ENCODE measurements at regions not wholly inside any gene's neighbourhood (a gene's known extent, or its start where the extent isn't known, plus 50 kb on each side); places are given as distances from the start of the nearest gene placed in this dataset.
"Not testable (repeated sequence)": the region's sequence is repeated elsewhere in the genome, so short reads cannot be mapped to it uniquely, and the experiment has no call there.

GRCh38 chr5:113723021-113723420 is 209.5 kb downstream of the YTHDC2 start:
- no peak for DNase-seq

DNA sequence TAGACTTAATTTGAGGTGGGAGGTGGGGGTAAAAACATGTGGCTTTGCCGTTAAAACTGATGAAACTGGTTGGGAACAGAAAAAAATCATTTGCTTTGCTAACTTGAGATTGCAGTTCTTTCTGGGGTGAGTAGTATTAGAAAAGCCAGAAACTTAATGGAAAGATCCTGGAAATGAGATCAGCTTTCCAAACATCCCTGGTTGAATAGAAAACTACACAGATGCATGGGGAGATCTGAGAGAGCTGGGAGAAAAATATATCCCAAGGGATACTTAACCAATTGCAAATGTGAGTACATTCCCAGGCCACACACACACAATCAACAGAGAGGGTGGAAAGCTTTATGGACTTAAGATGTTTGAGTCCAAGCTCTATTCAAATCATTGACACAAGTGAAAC is 222.3 kb downstream of the YTHDC2 start:
- DNase-seq, result no peak

- DNase-seq, result no peak
Measured at GRCh38 chr5:113742176-113742575, 228.7 kb downstream of the YTHDC2 start.

GRCh38 chr5:113742639-113743038 is 229.1 kb downstream of the YTHDC2 start:
- no peak for DNase-seq

- DNase-seq, result no peak
Measured at GRCh38 chr5:113748403-113748802, 234.9 kb downstream of the YTHDC2 start.

- DNase-seq, result no peak
Measured at GRCh38 chr5:113749334-113749733, 235.8 kb downstream of the YTHDC2 start.

- DNase-seq, result not testable (repeated sequence)
Measured at GRCh38 chr5:113753182-113753581, 239.7 kb downstream of the YTHDC2 start.

DNA sequence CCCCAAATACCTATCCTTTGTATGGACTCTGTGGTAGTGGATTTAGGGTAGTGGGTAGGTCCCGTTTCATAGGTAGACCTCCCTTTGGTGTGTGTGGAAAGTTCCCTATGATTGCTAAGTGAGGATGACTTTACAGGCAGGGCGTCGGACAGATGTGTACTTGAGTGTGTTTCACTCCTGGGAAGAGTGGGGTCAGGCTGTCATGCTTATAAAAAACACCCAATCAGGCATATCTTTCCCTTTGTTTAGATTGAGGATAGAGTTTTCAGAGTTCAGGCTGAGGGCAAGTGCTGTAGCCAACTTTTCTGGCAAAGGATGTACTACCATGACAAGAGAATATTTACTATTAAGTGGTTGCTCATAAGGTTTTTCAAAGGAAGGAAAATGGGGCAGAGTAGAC is 242.0 kb downstream of the YTHDC2 start:
- no peak for DNase-seq

DNA sequence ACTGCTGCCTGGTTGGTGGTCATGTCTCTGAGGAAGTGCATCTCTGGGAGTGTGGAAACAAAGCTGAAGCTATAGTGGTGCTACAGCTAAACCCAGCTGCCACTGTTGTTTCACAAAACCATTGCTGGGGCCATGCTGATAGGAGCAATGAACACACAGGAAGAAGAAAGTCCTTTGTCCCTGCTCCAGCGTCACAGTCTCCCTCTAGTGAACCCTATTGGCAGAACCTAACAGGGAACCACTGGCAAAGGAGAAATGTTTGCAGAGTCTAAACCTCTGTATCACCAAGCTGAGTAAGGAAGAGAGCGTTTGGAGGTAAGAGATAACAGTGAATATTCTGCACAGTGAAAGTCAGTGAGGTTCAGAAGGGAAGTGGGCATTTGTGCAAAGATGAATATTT is 244.0 kb downstream of the YTHDC2 start:
- DNase-seq, result no peak

- no peak for DNase-seq
Measured at GRCh38 chr5:113759505-113759904, 246.0 kb downstream of the YTHDC2 start.

GRCh38 chr5:113760486-113760885 is 247.0 kb downstream of the YTHDC2 start:
- no peak for DNase-seq

DNA sequence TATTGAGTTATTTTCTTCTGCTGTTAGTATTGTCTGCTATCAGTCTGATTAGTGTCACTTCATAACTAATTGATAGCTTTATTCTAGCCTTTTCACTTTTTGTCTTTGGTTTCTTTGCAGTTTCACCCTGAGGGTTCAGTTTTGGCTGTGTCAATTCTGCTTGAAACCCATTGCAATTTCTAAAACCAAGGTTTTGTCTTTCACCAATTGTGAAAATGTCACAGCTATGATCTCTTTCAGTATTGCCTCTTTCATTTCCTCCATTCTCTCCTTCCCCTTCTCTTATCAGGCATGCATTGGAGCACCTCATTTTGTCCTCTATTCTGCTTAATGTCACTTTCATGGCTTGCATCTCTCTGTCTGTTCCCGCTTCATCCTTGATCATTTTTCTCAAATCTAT is 248.1 kb downstream of the YTHDC2 start:
- no peak for DNase-seq

DNA sequence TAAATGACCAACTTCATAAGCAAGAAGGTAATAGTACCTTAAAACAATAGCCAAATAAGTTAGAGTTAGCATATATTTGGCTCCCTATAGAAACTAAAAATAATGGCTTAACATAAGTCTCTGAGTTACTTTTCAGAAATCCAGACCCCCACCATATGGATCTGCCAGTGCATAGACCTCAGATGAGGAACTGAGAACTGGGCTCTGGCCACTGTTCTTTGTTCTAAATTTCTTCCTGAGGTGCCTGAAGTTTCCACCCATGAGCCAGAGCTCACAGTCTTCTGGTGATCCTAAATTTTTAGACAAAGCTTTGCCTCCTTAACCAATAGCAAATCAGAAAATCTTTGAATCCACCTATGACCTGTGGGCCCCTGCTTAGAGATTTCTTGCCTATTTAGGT is 250.9 kb downstream of the YTHDC2 start:
- no peak for DNase-seq

- not testable (repeated sequence) for DNase-seq
Measured at GRCh38 chr5:113766827-113767226, 253.3 kb downstream of the YTHDC2 start.

- no peak for DNase-seq
Measured at GRCh38 chr5:113770648-113771047, 257.2 kb downstream of the YTHDC2 start.

DNA sequence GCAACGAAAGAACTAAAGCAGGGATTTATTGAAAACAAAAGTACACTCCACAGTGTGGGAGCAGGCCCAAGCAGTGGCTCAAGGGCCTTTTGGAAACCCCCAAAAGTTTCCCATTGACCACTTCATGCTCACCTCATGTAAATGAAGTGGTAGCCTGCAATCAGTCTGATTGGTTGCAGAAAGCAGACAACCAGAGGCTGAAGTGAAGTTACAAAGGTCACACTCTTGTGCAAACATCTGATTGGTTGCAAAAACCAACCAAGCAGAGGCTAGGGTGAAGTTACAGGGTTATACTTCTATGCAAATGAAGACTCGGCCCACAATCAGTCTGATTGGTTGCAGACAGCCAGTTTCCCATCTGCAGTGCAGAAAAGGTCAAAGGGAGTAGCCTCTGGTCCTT is 258.0 kb downstream of the YTHDC2 start:
- DNase-seq, result no peak

DNA sequence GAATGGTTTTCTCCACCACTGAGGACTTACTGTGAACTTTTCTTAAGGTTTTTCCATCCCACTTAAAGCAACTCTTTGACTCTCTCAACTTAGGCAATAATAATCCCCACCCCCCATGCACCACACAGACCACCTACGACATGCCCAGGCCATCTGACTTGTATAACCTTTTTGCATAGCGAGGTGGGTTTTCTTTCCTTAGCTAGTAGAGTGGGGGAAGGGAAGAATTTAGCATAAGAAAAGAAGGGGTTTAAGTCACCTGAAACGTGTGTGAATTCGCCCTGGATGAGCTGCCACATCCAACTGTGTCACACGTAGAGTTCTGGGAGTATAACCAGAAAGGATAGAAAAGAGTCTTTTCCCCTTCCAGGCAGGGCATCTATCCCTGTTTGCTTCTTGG is 262.7 kb downstream of the YTHDC2 start:
- DNase-seq, result no peak

DNA sequence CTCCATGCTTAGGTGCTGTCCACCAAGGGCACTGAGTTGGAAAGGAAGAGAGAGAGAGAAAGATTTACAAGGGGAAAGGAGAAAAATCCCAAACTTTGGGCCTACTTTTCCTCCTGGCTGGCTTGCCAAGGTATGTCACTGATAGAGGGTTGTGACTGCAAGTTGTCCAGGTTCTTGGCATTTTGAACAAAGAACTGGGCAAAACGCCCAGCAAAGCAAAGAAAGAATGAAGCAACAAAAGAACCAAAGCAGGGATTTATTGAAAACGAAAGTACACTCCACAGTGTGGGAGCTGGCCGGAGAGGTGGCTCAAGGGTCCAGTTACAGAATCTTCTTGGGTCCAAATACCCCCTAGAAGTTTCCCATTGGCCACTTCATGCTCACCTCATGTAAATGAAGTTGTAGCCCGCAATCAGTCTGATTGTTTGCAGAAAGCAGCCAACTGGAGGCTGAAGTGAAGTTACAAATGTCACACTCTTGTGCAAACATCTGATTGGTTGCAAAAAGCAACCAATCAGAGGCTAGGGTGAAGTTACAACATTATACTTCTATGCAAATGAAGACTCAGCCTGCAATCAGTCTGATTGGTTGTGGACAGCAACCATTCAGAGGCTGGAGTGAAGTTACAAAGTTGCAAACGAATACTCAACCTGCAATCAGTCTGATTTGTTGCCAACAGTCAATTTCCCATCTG is 263.5 kb downstream of the YTHDC2 start:
- no peak for DNase-seq

DNA sequence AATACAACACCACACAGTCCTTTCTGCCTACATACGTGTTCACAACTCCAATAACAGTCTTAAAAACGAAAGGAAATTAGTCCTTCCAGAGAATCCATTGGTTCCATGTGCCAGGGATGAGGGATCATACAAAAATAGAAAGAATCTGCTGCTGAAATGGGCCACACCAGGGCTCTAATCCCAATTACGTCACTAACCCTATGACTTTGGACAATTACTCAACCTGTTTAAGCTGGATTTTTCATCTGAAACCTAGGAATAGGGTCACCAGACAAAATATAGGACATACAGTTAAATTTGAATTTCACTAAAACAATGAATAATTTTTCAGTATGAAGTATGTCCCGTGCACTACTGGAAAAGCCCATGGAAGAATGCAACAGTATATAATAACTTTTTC is 264.7 kb downstream of the YTHDC2 start:
- no peak for DNase-seq

DNA sequence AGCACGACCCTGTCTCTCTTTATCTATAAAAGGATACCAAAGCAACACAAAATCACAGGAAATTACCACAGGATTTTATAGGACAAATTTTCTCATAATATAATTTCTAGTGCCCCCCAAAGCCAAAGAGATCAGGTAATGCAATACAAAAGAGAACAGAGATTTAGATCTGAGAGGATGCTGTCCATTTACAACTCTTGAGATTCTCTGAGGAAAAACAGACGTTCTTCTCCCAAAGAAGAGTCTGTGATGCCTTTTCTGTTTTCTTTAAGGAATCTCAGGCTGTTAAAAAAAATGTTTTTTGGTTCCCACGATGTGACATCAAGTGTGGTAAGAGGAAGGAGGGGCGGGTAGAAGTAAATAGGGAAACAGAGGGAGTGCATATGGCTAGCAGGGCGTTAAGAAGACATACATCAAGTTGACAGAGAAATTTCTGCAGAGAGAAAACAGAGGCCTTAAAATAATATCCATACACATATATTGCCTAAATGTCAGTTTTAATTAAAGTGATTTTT is 274.7 kb downstream of the YTHDC2 start:
- DNase-seq, result no peak

DNA sequence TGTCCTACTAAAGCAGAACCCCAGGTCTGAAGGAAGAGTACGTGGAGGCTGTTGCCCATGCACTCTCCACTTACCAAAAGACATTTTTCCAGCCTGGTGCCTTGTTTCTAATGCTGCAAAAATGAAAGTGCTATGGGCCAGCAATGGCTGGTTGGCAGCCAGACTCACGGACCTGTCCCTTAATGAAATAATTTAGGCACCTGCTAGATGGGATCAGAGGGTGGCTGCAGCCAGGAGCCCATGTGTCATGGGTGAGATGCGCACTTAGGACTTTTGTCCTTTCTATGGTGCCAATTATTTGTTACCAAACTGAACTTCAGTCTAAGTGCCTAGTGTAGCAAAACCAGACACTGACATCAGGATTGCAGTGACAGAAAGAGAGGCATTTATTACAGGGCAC is 276.3 kb downstream of the YTHDC2 start:
- DNase-seq, result no peak

DNA sequence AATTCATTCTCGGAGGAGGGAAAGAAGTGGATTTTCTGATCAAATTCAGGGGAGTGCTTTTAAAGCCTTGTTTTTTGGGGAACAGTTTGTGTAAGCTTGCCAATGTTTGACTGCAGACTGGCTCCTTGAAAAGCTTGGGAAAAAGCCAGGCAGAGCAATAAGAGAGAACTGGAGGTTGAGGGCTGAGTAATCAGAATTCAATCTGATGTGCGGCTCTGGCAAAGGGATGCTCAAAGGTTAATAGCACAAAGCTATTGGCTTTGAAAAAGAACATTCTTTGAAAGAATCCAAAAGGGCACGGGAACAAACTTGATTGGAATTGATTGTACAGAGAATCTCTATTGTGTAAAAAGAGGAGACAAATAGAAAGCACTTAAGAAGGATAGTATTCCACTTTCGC is 279.3 kb downstream of the YTHDC2 start:
- DNase-seq, result no peak

DNA sequence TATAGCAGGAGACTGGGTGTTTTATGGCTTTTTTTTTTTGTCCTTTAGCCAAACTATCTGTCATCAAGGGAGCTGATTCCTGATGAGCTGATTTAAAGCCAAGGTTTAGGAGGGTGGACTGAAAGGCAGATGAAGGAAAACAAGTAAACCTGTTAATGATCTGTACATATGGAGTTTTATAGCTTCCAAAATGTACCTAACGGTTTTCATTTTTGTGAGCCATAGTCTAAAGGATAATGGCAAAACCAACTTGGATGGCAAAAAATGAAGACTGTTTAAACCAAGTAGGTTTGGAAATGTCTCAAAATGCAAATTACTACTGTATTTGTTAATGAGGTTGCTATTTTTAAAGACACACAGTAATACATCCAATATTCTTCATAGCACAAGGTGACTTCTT is 281.5 kb downstream of the YTHDC2 start:
- no peak for DNase-seq

DNA sequence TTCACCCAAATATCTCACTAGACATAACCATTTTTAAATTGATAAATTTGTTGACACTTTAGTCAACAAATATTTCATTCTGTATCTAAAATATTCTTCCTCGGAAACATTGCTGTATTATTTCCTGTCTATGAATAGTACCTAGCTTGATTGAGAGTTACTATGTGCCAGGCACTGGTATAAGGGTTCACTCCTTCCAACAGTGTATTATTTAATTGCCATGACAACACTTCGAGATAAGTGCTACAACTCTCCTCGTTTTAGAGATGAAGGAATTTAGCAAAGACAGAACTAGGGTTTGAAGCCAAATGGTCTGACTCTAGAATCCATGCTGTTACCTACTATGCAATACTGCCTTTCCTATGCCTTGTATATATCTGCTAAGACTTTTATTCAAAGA is 287.2 kb downstream of the YTHDC2 start:
- no peak for DNase-seq

GRCh38 chr5:113804264-113804663 is 290.8 kb downstream of the YTHDC2 start:
- no peak for DNase-seq

All from CD4-positive, alpha-beta T cell treated with Interleukin-1 beta for 1 hour (primary cell).